Activated CD4-positive, alpha-beta T cell treated with anti-CD3 and anti-CD28 coated beads, Interleukin-2, Interleukin-4, amounts not matched to agents 100 ng/mL and 50 ng/mL, durations not matched to agents 16 hours and 8 hours (primary cell): ENCODE measurements at regions not wholly inside any gene's neighbourhood (a gene's known extent, or its start where the extent isn't known, plus 50 kb on each side); places are given as distances from the start of the nearest gene placed in this dataset.

Experiments used
- DNase-seq: peaks from one replicate; pipeline ENCODE4 v3.0.0-alpha.2; 2020; ENCODE audit warnings: low spot score

DNA sequence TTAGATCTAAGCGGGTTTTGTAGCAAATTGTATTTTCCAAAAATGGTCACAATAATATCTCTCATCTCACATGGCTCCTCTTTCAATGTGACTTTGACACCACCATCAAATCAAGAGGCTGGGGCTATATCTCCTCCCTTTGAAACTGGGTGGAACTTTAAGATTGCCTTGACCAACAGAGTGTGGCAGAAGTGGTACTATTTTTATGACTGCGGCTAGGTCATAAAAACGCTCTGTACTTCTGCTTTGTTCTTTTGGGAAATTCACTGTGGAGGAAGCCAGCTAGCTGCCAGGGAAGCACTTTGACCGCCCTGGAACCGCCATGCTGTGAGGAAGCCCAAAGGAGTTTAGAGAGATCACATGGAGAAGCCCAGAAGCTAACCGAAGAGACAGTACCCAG lies 50.7 kb upstream of the ACOT11 start:
- DNase-seq = no peak

- DNase-seq = no peak
Measured at GRCh38 chr1:54495954-54496353, 52.1 kb upstream of the ACOT11 start.

DNA sequence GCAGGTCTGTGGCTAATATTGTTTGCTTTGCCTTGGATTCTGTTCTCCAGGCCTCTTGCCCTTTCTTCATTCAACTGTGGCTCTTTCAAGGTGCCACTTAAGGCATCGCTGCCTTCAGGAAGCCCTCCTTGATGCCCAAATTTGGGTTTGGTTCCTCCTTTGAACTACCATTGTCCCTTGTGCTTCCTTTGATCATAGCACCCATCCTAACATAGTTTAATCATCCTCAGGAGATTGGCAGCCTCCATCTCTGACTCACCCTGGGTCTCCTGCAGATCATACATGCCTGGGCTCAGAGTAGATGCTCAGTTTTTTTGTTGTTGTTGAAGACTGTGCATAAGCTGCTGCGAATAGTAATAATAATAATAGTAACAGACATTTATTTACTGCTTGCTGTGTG lies 54.4 kb upstream of the ACOT11 start:
- DNase-seq = no peak

DNA sequence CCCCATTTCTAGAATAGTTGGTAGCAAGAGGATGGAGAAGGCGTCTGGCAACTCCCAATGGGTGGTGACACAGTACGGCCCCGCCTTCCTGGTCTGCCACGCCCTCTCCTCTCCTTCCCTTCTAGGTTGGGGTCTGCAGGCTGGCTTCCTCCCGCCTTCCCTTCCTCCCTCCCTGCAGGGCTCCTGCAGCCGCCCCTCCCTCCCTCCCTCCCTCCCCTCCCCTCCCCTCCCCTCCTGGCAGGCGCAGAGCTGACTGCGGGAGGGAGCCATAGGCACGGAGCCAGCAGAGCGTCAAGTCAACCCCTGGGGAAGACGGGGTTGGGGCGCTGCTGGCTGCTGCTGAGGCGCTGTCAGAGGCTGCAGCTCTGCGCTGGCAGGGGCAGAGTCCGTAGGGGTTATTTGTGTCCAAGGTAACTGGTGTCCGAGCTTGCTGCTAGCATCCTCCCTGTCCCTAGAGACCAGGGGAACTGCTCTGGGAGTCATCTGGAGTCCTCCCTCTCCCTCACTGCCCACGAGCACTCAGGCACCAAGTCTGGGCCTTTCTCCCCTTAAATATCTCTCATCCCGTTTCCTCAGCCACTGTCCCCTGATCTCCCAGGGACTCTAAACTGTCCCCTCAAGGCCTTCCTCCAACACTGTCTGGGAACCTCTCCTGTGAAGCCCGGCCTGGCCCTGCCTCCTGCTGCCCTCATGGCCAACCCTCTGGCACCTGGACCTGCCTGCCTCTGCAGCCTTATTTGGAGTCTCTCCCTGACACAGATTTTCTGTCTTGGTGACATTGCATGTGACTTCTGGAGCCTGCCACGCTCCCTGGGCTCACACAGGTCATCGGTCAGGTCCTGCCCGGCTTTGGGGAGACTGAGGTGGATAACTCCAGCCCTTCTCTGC lies 57.4 kb upstream of the ACOT11 start:
- no peak for DNase-seq

DNA sequence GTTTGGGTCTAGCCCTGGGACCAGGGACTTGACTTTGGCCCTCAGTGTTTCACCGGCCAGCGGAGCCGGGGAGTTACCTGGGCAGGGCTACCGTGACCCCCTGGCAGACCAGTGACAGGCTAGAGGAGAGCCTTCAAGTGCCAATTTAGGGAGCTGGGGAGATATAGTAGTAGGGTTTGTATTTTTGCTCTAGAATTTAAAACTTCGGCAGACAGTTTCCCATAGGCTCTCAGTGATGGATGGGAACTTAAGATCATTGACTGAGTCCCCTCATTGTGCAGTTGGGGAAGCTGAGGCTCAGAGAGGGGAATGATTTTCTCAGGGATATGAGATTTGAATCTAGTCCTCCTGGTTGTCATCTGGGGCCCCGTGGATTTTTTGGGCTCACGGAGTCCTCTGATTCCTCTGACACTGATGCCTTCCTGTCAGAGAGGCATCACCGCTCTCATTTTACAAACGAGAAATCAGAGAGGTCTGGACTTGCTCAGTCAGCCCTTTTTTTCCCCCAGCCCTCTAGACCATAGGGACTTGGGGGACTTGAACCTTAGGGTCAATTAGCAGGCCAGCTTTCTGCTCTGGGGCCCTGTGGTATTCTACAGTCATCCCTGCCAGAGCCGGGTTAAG lies 58.3 kb upstream of the ACOT11 start:
- no peak for DNase-seq

GRCh38 chr1:54488779-54489626 lies 59.0 kb upstream of the ACOT11 start:
- peak; percentile 58 for DNase-seq

- peak; percentile 59 for DNase-seq
Measured at GRCh38 chr1:54488065-54488750, 59.8 kb upstream of the ACOT11 start.

- DNase-seq = no peak
Measured at GRCh38 chr1:54487571-54488050, 60.4 kb upstream of the ACOT11 start.

DNA sequence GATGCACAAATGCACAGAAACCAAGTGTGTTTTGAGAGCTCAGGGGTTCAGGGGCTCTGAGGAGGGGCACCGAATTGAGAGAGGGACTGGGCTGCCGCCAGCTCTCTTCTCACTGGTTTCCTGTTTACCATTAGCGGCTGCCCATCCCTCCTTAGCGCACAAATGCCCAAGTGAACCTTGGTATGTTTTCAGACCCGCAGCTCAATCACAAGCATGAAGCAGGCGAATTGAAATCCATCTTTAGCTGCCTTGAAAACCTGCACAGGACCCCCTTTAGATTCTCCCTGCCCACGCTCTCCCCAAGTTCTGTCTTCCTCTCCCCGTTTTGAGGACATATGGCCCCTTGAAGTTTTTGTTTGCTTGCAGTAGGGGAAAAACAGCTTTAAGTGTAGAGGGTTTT lies 61.1 kb upstream of the ACOT11 start:
- no peak for DNase-seq

DNA sequence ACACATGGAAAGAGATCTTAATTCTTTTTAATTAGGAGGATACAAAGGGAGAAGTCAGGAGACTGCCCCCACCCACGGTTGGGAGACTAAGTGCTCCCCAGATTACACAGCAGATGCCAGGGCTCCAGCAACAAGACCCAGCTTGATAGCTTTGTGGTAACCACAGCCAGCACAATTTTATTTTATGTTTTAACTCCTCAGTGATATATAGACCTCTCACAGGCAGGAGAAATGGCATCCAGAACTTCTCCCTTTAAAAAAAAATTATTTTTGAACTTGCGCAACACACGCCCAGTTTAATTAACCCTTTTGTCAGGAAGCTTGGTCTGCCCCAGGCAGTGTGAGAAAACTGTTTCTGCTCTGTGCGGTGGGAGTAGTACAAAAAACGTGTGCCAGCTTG lies 62.6 kb upstream of the ACOT11 start:
- DNase-seq = no peak

DNA sequence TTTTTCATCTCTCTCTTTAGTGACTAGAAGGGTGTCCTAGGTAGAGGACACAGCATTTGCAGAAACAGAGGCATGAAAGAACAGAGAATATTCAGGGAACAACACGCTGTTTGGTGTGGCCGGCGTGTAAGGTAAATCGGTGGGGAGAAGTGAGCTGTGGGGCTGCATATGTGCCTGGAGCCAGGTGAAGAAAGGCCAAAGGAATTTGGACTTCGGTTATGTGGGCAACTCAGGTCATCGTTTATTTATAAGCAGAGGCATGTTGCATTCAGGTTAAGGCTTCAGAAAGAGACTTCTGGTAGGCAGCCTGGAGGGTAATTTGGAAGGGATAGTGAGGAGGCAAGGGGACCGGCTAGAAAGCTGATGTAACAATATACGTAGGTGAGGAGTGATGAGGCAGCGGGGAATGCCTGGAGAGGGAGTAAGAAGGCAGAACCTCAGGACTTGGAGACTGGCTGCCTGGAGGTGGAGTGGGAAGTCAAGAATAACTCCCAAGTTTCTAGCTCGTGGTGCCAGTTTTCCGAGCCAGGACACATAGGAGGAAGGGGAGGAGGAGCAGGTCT lies 64.1 kb upstream of the ACOT11 start:
- DNase-seq = no peak

GRCh38 chr1:54481201-54481884 lies 66.7 kb upstream of the ACOT11 start:
- DNase-seq = no peak

DNA sequence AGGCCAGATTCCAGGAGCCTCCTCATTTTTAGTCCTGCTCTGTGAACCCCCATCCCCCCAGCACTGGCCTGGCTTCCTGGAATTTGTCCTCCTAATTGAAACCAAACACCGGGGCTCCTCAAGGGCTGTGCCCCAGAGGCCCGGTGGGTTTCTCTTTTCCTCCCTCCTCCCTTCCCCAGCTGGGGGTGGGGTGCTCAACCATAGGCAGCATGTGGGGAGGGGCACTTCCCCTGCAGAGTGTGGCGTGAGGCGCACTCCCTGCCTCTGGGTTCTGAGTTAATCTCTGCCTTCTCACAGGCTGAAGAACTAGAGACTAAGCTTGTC lies 67.5 kb upstream of the ACOT11 start:
- DNase-seq = no peak

DNA sequence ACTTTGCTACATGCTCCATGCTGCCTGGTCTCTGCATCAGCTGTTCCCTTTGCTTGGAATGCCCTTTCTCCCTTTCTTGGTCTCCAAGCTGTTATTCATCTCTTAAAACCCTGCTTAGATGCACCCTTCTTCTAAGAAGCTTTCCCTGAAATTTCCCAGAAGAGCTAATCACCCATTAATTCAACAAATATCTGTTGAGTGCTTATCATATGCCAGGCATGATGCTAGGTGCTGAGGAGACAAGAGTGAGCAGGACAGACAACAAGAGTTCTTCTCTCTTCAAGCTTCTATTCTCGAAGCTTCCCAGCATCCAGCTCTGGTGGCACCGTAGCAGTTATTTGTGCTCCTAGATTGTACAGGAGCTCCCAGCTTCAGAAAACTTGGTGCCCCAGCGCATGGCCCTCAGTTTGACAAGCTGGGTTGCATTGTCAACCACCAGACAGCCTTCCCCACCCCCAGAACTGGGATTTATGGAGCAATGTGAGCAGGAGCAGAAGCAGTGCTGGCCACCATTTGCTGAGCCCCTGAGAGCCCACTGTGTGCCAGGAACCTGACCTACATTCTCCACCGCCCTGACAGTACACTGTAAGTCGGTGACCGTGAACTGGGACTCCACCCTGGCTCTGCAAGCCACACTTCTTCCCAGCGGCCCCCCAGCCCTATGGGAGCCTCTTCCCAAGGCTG lies 68.0 kb upstream of the ACOT11 start:
- DNase-seq = no peak

- DNase-seq = no peak
Measured at GRCh38 chr1:54479251-54479650, 68.8 kb upstream of the ACOT11 start.

GRCh38 chr1:54477153-54477561 lies 70.9 kb upstream of the ACOT11 start:
- no peak for DNase-seq

GRCh38 chr1:54476530-54477109 lies 70.4 kb upstream of the SSBP3 start:
- no peak for DNase-seq

DNA sequence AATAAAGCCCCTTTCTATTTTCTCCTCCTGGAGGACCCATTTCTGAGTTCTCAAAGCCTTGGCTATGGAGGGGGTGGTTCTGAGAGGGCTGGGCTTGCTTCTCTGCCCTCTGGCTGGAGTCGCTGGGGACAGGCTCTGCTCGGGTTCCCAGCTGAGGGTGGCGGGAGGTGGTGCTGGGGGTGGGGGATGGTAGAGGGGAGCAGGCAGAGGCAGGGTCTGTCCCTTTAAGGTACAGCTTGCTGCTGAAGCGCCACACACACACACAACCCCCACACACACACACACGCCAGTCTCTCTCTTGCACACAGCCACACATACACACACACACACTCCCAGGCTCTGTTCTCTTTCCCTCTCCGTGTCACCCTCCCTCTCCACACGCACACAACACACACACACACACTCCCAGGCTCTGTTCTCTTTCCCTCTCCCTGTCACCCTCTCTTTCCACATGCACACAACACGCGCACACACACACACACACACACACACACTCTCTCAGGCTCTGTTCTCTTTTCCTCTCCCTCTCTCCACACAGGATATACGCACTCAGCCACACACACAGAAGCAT lies 69.8 kb upstream of the SSBP3 start:
- DNase-seq = no peak

GRCh38 chr1:54475357-54475881 lies 69.2 kb upstream of the SSBP3 start:
- DNase-seq = no peak
